Natural killer cell treated with Interleukin-12 subunit alpha and Interleukin-12 subunit beta and Interleukin-15 and Interleukin-18, amount 100 ng/mL, for 72 hours (primary cell): ENCODE measurements at regions not wholly inside any gene's neighbourhood (a gene's known extent, or its start where the extent isn't known, plus 50 kb on each side); places are given as distances from the start of the nearest gene placed in this dataset.

ENCODE experiments used
- ATAC-seq, 2 donors: fragments of 150-1000 bp; cut with Tn5 transposase in 1 of 2; sonication (Bioruptor Pico), chemical (Tn5 transposase) in 1 of 2; 2 replicates each; pipeline ENCODE4 v1.10.0; 2021
- DNase-seq: peaks from one replicate; pipeline ENCODE4 v3.0.0; 2022; ENCODE audit warnings: low spot score
- H3K27ac Mint-ChIP-seq, 2 donors: 1 replicate in 1 of 2; 2 replicates in 1 of 2; pipeline ENCODE4 v1.8.0; 2022; ENCODE audit warnings: mixed read lengths in 2 of 2, mild to moderate bottlenecking in 1 of 2, moderate library complexity in 1 of 2
- H3K27me3 Mint-ChIP-seq, 2 donors: 1 replicate in 1 of 2; 2 replicates in 1 of 2; pipeline ENCODE4 v1.8.0; 2022; ENCODE audit warnings: mixed read lengths in 2 of 2
- H3K36me3 Mint-ChIP-seq: one replicate; pipeline ENCODE4 v1.8.0; 2022; ENCODE audit warnings: mixed read lengths
- H3K4me1 Mint-ChIP-seq, 2 donors: 1 replicate in 1 of 2; 2 replicates in 1 of 2; pipeline ENCODE4 v1.8.0; 2022; ENCODE audit warnings: low read depth in 2 of 2, mixed read lengths in 2 of 2, mild to moderate bottlenecking in 1 of 2
- H3K4me3 Mint-ChIP-seq: one replicate; pipeline ENCODE4 v1.8.0; 2022; ENCODE audit warnings: mixed read lengths
- H3K9me3 Mint-ChIP-seq: 2 replicates; pipeline ENCODE4 v1.8.0; 2022; ENCODE audit warnings: mixed read lengths

DNA sequence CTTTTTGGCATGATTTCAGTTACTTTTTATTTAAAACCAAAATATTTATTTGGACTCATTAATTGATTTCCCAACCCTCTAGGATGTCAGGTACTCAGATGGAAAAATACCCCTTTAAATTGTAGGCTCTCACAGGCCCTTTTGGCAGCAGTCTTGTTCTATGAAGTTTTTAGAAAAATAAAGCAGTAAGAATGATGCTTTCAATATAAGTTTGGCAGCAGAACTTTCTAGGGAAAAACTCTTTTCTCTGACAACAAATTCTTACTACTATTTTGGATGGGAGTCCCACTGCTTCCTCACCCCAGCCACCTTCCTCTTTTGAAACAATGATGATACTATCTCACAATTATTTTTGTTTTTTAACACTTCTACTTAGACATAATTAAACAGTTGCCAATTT is 581.6 kb upstream of the SGCG start:
- Mint-ChIP-seq H3K9me3 (peaks cover 17% of the 10 kb centered on the region), H3K36me3 (no peaks in the 10 kb centered on the region)
- DNase-seq = no peak

GRCh38 chr13:22618002-22618401 is 562.8 kb upstream of the SGCG start:
- no peak overlapping the region for H3K4me3 Mint-ChIP-seq

More for the DNA sequence above, 581.6 kb upstream of the SGCG start:
- Mint-ChIP-seq H3K27ac (no peak overlapping the region), H3K27me3 (no peaks in the 10 kb centered on the region), H3K4me3 (no peak overlapping the region), H3K4me1 (no peaks in the 10 kb centered on the region)
- ATAC-seq = no peak

GRCh38 chr13:22625691-22626090 is 555.1 kb upstream of the SGCG start:
- Mint-ChIP-seq H3K4me3 (no peak overlapping the region), H3K9me3 (peaks cover 4% of the 10 kb centered on the region), H3K4me1 (no peaks in the 10 kb centered on the region), H3K27me3 (no peaks in the 10 kb centered on the region), H3K36me3 (no peaks in the 10 kb centered on the region), H3K27ac (no peak overlapping the region)
- no peak for DNase-seq
- ATAC-seq = no peak

More at GRCh38 chr13:22618002-22618401, 562.8 kb upstream of the SGCG start:
- Mint-ChIP-seq H3K4me1 (no peaks in the 10 kb centered on the region), H3K36me3 (peaks cover 5% of the 10 kb centered on the region), H3K27ac (no peak overlapping the region), H3K27me3 (no peaks in the 10 kb centered on the region), H3K9me3 (peaks cover 16% of the 10 kb centered on the region)
- DNase-seq = no peak
- ATAC-seq = no peak

GRCh38 chr13:22629374-22629773 is 551.4 kb upstream of the SGCG start:
- Mint-ChIP-seq H3K27ac (no peak overlapping the region), H3K27me3 (no peaks in the 10 kb centered on the region), H3K9me3 (peaks cover 11% of the 10 kb centered on the region), H3K4me1 (no peaks in the 10 kb centered on the region), H3K4me3 (no peak overlapping the region), H3K36me3 (no peaks in the 10 kb centered on the region)
- DNase-seq = no peak
- ATAC-seq = no peak

DNA sequence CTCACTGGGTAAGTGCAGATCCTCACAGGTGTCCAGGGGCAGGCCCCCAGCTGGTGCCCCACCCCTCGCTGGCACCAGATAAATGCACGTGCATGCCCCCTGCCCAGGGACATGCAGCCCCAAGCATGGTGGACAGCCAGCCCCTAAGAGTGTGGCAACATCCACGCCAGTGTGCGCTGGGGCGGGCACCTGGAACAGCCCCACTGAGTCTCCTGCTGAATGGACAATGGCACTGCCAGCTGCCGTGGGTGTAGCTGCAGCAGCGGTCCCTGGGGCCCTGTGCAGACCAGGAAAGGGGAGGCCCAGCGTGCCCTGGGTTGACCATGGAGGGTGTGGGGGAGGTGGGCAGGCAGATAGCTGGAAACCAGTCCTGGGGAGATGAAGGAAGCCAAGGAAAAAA is 538.7 kb upstream of the SGCG start:
- Mint-ChIP-seq H3K4me1 (no peaks in the 10 kb centered on the region), H3K4me3 (no peak overlapping the region), H3K27me3 (no peaks in the 10 kb centered on the region), H3K9me3 (peaks cover 6% of the 10 kb centered on the region), H3K27ac (no peak overlapping the region), H3K36me3 (no peaks in the 10 kb centered on the region)
- ATAC-seq = peak in 1 of 2 donors; percentile 53
- no peak for DNase-seq

DNA sequence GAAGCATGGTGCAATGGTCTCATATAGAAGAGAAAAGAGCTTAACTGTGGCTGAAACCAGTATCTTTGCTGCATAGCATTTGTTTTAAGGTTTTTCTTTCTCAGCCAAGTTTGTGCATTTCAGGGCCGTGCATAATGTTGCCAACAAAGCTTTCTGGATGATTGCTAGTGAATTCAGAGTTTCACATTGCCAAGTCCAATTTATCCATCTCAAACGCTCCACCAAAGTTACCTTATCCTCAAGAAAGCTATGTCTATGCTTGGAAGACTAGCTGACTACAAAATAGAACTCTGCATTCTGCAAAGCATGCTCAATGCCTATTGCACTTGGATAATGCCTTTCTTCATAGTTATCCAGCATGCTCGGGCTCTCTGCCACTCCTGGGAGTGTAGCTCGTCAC is 535.8 kb upstream of the SGCG start:
- H3K36me3 Mint-ChIP-seq = no peaks in the 10 kb centered on the region

GRCh38 chr13:22647156-22647850 is 533.5 kb upstream of the SGCG start:
- no peak overlapping the region for H3K27ac Mint-ChIP-seq
- ATAC-seq (no peak), DNase-seq (no peak)
- H3K36me3 Mint-ChIP-seq = no peaks in the 10 kb centered on the region
- no peak overlapping the region for H3K4me3 Mint-ChIP-seq
- H3K9me3 Mint-ChIP-seq = no peaks in the 10 kb centered on the region
- no peaks in the 10 kb centered on the region for H3K27me3 Mint-ChIP-seq
- no peaks in the 10 kb centered on the region for H3K4me1 Mint-ChIP-seq

More for the DNA sequence above, 535.8 kb upstream of the SGCG start:
- no peaks in the 10 kb centered on the region for H3K9me3 Mint-ChIP-seq
- DNase-seq = no peak
- H3K27ac Mint-ChIP-seq = no peak overlapping the region
- no peak for ATAC-seq
- H3K27me3 Mint-ChIP-seq = no peaks in the 10 kb centered on the region
- no peaks in the 10 kb centered on the region for H3K4me1 Mint-ChIP-seq
- H3K4me3 Mint-ChIP-seq = no peak overlapping the region

GRCh38 chr13:22648320-22648801 is 532.4 kb upstream of the SGCG start:
- Mint-ChIP-seq H3K4me3 (no peak overlapping the region), H3K4me1 (no peaks in the 10 kb centered on the region), H3K27ac (no peak overlapping the region), H3K36me3 (no peaks in the 10 kb centered on the region), H3K9me3 (peaks cover 3% of the 10 kb centered on the region), H3K27me3 (no peaks in the 10 kb centered on the region)
- no peak for ATAC-seq
- DNase-seq = no peak

DNA sequence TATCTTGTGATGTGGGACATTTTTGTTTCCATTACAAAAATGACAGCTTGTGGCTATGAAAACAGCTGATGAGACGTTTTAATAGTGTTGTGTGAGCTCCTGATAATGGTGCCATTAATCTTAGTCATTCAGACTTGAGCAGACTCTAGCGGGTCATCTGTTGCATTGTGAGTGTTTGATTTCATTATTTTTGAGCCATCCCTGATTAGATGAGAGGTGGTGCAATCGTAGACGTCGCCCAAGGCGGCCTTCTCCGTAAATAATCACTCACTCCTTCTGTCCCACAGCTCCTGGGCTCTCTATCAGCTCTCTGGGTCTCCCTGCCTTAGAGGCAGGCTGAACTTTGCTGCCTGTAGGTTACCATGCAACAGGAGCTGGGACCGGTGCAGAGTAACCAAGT is 528.0 kb upstream of the SGCG start:
- no peak for ATAC-seq
- Mint-ChIP-seq H3K27me3 (no peaks in the 10 kb centered on the region), H3K9me3 (peaks cover 3% of the 10 kb centered on the region), H3K27ac (no peak overlapping the region), H3K4me3 (no peak overlapping the region), H3K36me3 (no peaks in the 10 kb centered on the region), H3K4me1 (no peaks in the 10 kb centered on the region)
- no peak for DNase-seq

DNA sequence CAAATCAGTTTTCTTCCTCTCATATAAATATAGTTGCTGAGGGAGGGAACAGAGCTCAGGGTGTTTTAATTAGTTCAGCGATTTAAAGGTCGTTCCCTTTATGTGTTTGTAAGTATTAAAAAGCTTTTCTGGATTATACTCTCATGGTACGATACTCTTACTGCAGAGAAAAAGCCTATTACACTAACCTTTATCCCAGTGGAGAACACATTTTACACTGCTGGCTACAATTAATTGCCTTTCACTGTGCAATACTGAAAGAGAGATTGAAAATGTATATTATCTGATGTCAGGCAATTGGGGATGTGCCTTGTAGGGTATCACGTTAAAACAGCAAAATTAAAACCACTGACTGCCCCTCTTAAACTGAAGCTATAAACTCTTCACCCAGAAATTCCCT is 526.9 kb upstream of the SGCG start:
- Mint-ChIP-seq H3K4me3 (no peak overlapping the region), H3K27me3 (no peaks in the 10 kb centered on the region), H3K36me3 (no peaks in the 10 kb centered on the region), H3K4me1 (no peaks in the 10 kb centered on the region), H3K27ac (no peak overlapping the region), H3K9me3 (peaks cover 3% of the 10 kb centered on the region)
- DNase-seq (no peak), ATAC-seq (no peak)

DNA sequence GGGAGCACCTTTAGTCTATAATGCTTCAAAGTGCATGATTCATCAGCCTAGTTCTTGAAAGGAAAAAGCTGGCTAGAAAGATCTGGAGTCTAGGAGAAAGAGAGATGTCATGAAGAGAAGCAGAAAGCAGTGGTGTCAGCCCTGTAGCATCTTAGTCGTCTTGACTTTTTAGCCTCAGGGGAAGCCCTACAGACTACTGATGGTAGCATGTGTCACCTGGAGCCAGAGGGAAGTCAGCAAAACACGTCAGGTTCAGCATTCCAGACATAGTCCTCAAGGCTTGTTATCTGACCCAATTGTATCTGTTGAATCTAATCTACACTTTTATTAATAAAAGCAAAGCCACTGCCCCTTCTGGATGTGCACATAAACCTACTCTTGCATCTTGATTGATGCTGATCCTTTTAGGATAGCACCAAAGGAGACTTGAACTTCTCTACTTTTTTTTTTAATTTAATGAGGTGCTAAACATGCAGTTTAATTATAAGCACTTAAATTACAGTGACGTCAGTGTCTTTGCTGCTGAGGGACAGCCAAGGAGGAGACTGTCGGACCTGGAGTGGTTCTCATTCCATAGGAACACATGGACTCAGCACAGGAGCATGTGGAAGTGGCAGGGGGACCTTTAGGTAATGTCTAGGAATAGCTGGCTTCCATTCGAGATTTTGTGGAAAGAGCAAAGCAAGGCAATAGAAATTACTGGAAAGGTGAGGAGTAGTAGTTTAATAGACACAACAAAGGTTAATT is 525.5 kb upstream of the SGCG start:
- Mint-ChIP-seq H3K4me3 (no peak overlapping the region), H3K27me3 (no peaks in the 10 kb centered on the region), H3K36me3 (no peaks in the 10 kb centered on the region), H3K9me3 (peaks cover 10% of the 10 kb centered on the region), H3K27ac (no peak overlapping the region), H3K4me1 (no peaks in the 10 kb centered on the region)
- DNase-seq (no peak), ATAC-seq (no peak)

DNA sequence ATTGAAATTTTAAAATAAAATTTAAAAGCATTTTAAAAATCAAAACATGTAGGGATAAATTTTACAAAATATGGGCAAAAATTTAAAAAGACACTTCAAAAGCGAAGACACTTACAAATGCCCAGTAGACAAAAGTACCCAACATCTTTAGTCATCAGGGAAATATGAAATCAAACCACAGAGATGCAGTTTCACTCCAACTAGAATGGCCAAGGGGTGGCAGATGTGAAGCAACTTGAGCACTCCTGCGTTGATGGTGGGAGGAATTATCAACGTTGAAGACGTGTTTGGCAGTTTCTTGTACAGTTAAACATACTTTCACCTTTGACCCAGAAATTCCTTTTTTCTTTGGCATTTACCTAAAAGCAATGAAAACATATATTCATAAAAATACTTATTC is 518.0 kb upstream of the SGCG start:
- H3K36me3 Mint-ChIP-seq = no peaks in the 10 kb centered on the region
- no peak overlapping the region for H3K4me3 Mint-ChIP-seq
- peaks cover 20% of the 10 kb centered on the region for H3K9me3 Mint-ChIP-seq
- no peak for DNase-seq
- H3K4me1 Mint-ChIP-seq = no peaks in the 10 kb centered on the region
- no peaks in the 10 kb centered on the region for H3K27me3 Mint-ChIP-seq
- no peak for ATAC-seq
- H3K27ac Mint-ChIP-seq = no peak overlapping the region

DNA sequence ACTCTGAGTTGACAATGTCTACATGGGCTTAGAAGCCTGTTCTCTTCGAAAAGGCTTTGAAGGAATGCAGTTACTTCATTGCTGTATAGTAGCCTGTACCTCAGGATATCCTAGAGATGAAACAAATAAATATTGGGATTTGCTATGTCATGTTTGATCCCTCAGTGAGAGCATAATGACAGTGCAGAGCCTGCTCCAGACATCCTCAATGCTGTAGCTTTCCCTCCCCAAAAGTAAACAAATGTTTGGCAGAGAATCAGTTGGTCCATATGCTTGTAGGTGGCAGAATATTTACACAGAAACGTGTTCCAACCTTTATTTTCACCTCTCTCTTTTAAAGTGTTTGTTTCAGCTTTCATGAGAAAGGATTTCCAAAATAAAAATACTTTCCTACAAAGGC is 515.3 kb upstream of the SGCG start:
- no peak overlapping the region for H3K4me3 Mint-ChIP-seq
- H3K36me3 Mint-ChIP-seq = no peaks in the 10 kb centered on the region
- no peak for DNase-seq
- no peaks in the 10 kb centered on the region for H3K4me1 Mint-ChIP-seq
- H3K27ac Mint-ChIP-seq = no peak overlapping the region
- no peaks in the 10 kb centered on the region for H3K27me3 Mint-ChIP-seq
- H3K9me3 Mint-ChIP-seq = peaks cover 16% of the 10 kb centered on the region
- ATAC-seq = no peak

GRCh38 chr13:22690756-22691155 is 490.0 kb upstream of the SGCG start:
- H3K36me3 Mint-ChIP-seq = peaks cover 11% of the 10 kb centered on the region

More at GRCh38 chr13:22690756-22691155, 490.0 kb upstream of the SGCG start:
- DNase-seq = no peak
- no peaks in the 10 kb centered on the region for H3K4me1 Mint-ChIP-seq
- H3K9me3 Mint-ChIP-seq = peaks cover 13% of the 10 kb centered on the region
- no peak overlapping the region for H3K27ac Mint-ChIP-seq
- no peak overlapping the region for H3K4me3 Mint-ChIP-seq
- ATAC-seq = no peak
- H3K27me3 Mint-ChIP-seq = no peaks in the 10 kb centered on the region
